GM23338 (cell line): ENCODE measurements at regions not wholly inside any gene's neighbourhood (a gene's known extent, or its start where the extent isn't known, plus 50 kb on each side); places are given as distances from the start of the nearest gene placed in this dataset.

ENCODE experiments used
- ATAC-seq: fragments of 200-7000 bp; cut with Tn5 transposase; 3 replicates; pipeline ENCODE4 v1.9.1; 2020
- DNase-seq: peaks from one replicate; pipeline ENCODE4 v3.0.0-alpha.2; 2015; ENCODE audit warnings: low spot score
- H2AFZ ChIP-seq: fragments of 200-600 bp; sonication (generic); 2 replicates; pipeline ENCODE4 v1.8.0; 2016; ENCODE audit warnings: antibody characterized with exemption, mild to moderate bottlenecking, moderate library complexity
- H3F3A ChIP-seq: fragments of 200-600 bp; sonication (generic); replicated peaks from 2 replicates; pipeline ENCODE4 v1.8.0; 2017; ENCODE audit warnings: antibody characterized with exemption, mixed run types, low read depth
- H3K27ac ChIP-seq: fragments of 200-600 bp; sonication (generic); 2 replicates; pipeline ENCODE4 v1.6.1; 2016; ENCODE audit warnings: low read depth
- H3K27me3 ChIP-seq: fragments of 200-600 bp; sonication (generic); 2 replicates; pipeline ENCODE4 v1.8.0; 2016; ENCODE audit warnings: mild to moderate bottlenecking, mixed run types, moderate library complexity; ENCODE audit not compliant: insufficient read depth
- H3K36me3 ChIP-seq: fragments of 200-600 bp; sonication (generic); 2 replicates; pipeline ENCODE4 v1.8.0; 2016; ENCODE audit warnings: mild to moderate bottlenecking; ENCODE audit not compliant: insufficient read depth
- H3K4me1 ChIP-seq: fragments of 200-600 bp; sonication (generic); 2 replicates; pipeline ENCODE4 v1.8.0; 2016; ENCODE audit warnings: mild to moderate bottlenecking, moderate library complexity; ENCODE audit not compliant: insufficient read depth
- H3K4me2 ChIP-seq: fragments of 200-600 bp; sonication (generic); 2 replicates; pipeline ENCODE4 v1.7.1; 2017; ENCODE audit warnings: mixed run types
- H3K4me3 ChIP-seq: fragments of 200-600 bp; sonication (generic); 2 replicates; pipeline ENCODE4 v1.6.1; 2016; ENCODE audit warnings: mixed run types
- H3K79me2 ChIP-seq: fragments of 200-600 bp; sonication (generic); replicated peaks from 2 replicates; pipeline ENCODE4 v1.8.0; 2017; ENCODE audit warnings: mild to moderate bottlenecking; ENCODE audit not compliant: insufficient read depth
- H3K9me2 ChIP-seq: fragments of 200-600 bp; sonication (generic); 2 replicates; pipeline ENCODE4 v1.8.0; 2017; ENCODE audit not compliant: insufficient read depth
- H4K20me1 ChIP-seq: fragments of 200-600 bp; sonication (generic); replicated peaks from 2 replicates; pipeline ENCODE4 v1.8.0; 2017; ENCODE audit warnings: mild to moderate bottlenecking; ENCODE audit not compliant: insufficient read depth
- H3K27ac Mint-ChIP-seq: 2 replicates; pipeline ENCODE4 v1.8.0; 2020; ENCODE audit warnings: inconsistent platforms, mild to moderate bottlenecking, moderate library complexity, mixed read lengths
- H3K27me3 Mint-ChIP-seq: 3 replicates; pipeline ENCODE4 v1.8.0; 2022; ENCODE audit warnings: low read depth, mild to moderate bottlenecking, moderate library complexity, mixed read lengths, inconsistent platforms; ENCODE audit not compliant: insufficient read depth, poor library complexity
- H3K36me3 Mint-ChIP-seq: 3 replicates; pipeline ENCODE4 v1.8.0; 2021; ENCODE audit warnings: low read depth, mild to moderate bottlenecking, inconsistent platforms, moderate library complexity, mixed read lengths
- H3K4me1 Mint-ChIP-seq: 3 replicates; pipeline ENCODE4 v1.8.0; 2020; ENCODE audit warnings: mild to moderate bottlenecking, inconsistent platforms, mixed read lengths
- H3K4me3 Mint-ChIP-seq: 3 replicates; pipeline ENCODE4 v1.8.0; 2021; ENCODE audit warnings: moderate library complexity, mild to moderate bottlenecking, inconsistent platforms, mixed read lengths
- H3K9me3 Mint-ChIP-seq: 3 replicates; pipeline ENCODE4 v1.8.0; 2020; ENCODE audit warnings: moderate library complexity, mild to moderate bottlenecking, inconsistent platforms, mixed read lengths
- CTCF ChIP-seq, 2 experiments: fragments of 200-600 bp in 1 of 2; sonication (generic) in 1 of 2; conservative IDR thresholded peaks; 2 replicates each; pipeline versions ENCODE4 v1.5.1 to v1.6.1; 2016 to 2017; ENCODE audit warnings: antibody characterized with exemption in 2 of 2, low read depth in 2 of 2, mild to moderate bottlenecking in 2 of 2, moderate library complexity in 1 of 2
- ETS1 ChIP-seq: IDR thresholded peaks from 2 replicates; pipeline ENCODE4 v1.6.1; 2016; ENCODE audit warnings: antibody characterized with exemption
- EZH2 ChIP-seq: fragments of 200-600 bp; sonication (generic); IDR thresholded peaks from one replicate; pipeline ENCODE4 v1.8.0; 2017; ENCODE audit warnings: antibody characterized with exemption, mild to moderate bottlenecking, low read depth; ENCODE audit not compliant: unreplicated experiment
- JUNB ChIP-seq: IDR thresholded peaks from one replicate; pipeline ENCODE4 v1.6.1; 2016; ENCODE audit warnings: antibody characterized with exemption; ENCODE audit not compliant: unreplicated experiment
- NANOG ChIP-seq: IDR thresholded peaks from 2 replicates; pipeline ENCODE4 v1.6.1; 2016; ENCODE audit warnings: antibody characterized with exemption, borderline replicate concordance
- POLR2AphosphoS5 ChIP-seq: IDR thresholded peaks from 2 replicates; pipeline ENCODE4 v1.6.1; 2016; ENCODE audit warnings: antibody characterized with exemption, low read depth
- REST ChIP-seq: IDR thresholded peaks from one replicate; pipeline ENCODE4 v1.6.1; 2018; ENCODE audit warnings: antibody characterized with exemption; ENCODE audit not compliant: unreplicated experiment
- STAT1 ChIP-seq: IDR thresholded peaks from one replicate; pipeline ENCODE4 v1.6.1; 2016; ENCODE audit warnings: antibody characterized with exemption; ENCODE audit not compliant: unreplicated experiment
- ZNF114 ChIP-seq: fragments of 250-450 bp; sonication (Bioruptor Pico); IDR thresholded peaks from 2 replicates; pipeline ENCODE4 v1.5.0; 2020; ENCODE audit warnings: mild to moderate bottlenecking, moderate library complexity

- no peak for TF ChIP-seq REST
- TF ChIP-seq ETS1: no peak
- no peak for TF ChIP-seq STAT1
- no peak for TF ChIP-seq CTCF (conservative IDR thresholded peaks at IDR 0.05; ENCODE audit: low read depth in 2 of 2)
- no peak for TF ChIP-seq EZH2
- TF ChIP-seq JUNB: no peak
- no peak for TF ChIP-seq NANOG
These were observed 331.3 kb upstream of the NR5A2 start (continued) for GRCh38 chr1:199696225-199696624.

GRCh38 chr1:199698222-199698621 is 329.3 kb upstream of the NR5A2 start:
- no peaks in the 10 kb centered on the region for H3K27me3 ChIP-seq
- H3K9me2 ChIP-seq: no peaks in the 10 kb centered on the region
- Mint-ChIP-seq H3K27ac (no peak overlapping the region), H3K9me3 (no peaks in the 10 kb centered on the region), H3K27me3 (peaks cover 2% of the 10 kb centered on the region), H3K36me3 (no peaks in the 10 kb centered on the region), H3K4me1 (peaks cover 2% of the 10 kb centered on the region; the same call in 2 of the 3 replicates), H3K4me3 (no peak overlapping the region)
- DNase-seq: no peak
- H3F3A ChIP-seq: no peaks in the 10 kb centered on the region
- H3K27ac ChIP-seq: no peak overlapping the region
- no peaks in the 10 kb centered on the region for H4K20me1 ChIP-seq
- no peaks in the 10 kb centered on the region; the same call in 1 of the 2 replicates for H3K4me1 ChIP-seq
- no peak overlapping the region for H3K4me2 ChIP-seq
- no peak for ATAC-seq
- H3K36me3 ChIP-seq: no peaks in the 10 kb centered on the region
- TF ChIP-seq ETS1: no peak
- no peak for TF ChIP-seq JUNB
- TF ChIP-seq REST: no peak
- no peak for TF ChIP-seq STAT1
- TF ChIP-seq POLR2AphosphoS5: no peak
- TF ChIP-seq CTCF (conservative IDR thresholded peaks at IDR 0.05; ENCODE audit: low read depth in 2 of 2): no peak
- TF ChIP-seq EZH2: no peak
- TF ChIP-seq ZNF114 (CRISPR knock-in tag): no peak
- H3K79me2 ChIP-seq: no peaks in the 10 kb centered on the region
- no peak overlapping the region for H2AFZ ChIP-seq
- no peak overlapping the region for H3K4me3 ChIP-seq
